HG03558 (cell line): ENCODE measurements at regions not wholly inside any gene's neighbourhood (a gene's known extent, or its start where the extent isn't known, plus 50 kb on each side); places are given as distances from the start of the nearest gene placed in this dataset.

Experiments used
- ATAC-seq: cut with Tn5 transposase; IDR thresholded peaks from one replicate; pipeline ENCODE4 v1.9.1; 2021; ENCODE audit warnings: moderate number of reproducible peaks; ENCODE audit not compliant: unreplicated experiment; ENCODE audit errors: extremely low read depth

GRCh38 chr3:124172816-124173215 lies 180.9 kb upstream of the ROPN1 start:
- no peak for ATAC-seq

- no peak for ATAC-seq
Measured at GRCh38 chr3:124174476-124174875, 182.6 kb upstream of the ROPN1 start.

GRCh38 chr3:124174910-124175874 lies 183.3 kb upstream of the ROPN1 start:
- ATAC-seq, result no peak

- no peak for ATAC-seq
Measured at GRCh38 chr3:124177071-124177470, 185.1 kb upstream of the ROPN1 start.

GRCh38 chr3:124178531-124178930 lies 186.6 kb upstream of the ROPN1 start:
- no peak for ATAC-seq

GRCh38 chr3:124200407-124200806 lies 208.5 kb upstream of the ROPN1 start:
- no peak for ATAC-seq

- no peak for ATAC-seq
Measured at GRCh38 chr3:124201226-124201625, 209.3 kb upstream of the ROPN1 start.

- ATAC-seq, result no peak
Measured at GRCh38 chr3:124201786-124202185, 209.9 kb upstream of the ROPN1 start.

- no peak for ATAC-seq
Measured at GRCh38 chr3:124202754-124203153, 210.8 kb upstream of the ROPN1 start.

- ATAC-seq, result no peak
Measured at GRCh38 chr3:124203292-124203691, 211.4 kb upstream of the ROPN1 start.

GRCh38 chr3:124206225-124207055 lies 214.5 kb upstream of the ROPN1 start:
- ATAC-seq, result no peak

- ATAC-seq, result no peak
Measured at GRCh38 chr3:124207077-124207476, 215.2 kb upstream of the ROPN1 start.

- ATAC-seq, result peak; percentile 88
Measured at GRCh38 chr3:124207873-124208485, 216.1 kb upstream of the ROPN1 start.

GRCh38 chr3:124209426-124209825 lies 217.5 kb upstream of the ROPN1 start:
- no peak for ATAC-seq

GRCh38 chr3:124210899-124211298 lies 219.0 kb upstream of the ROPN1 start:
- ATAC-seq, result no peak

- no peak for ATAC-seq
Measured at GRCh38 chr3:124213641-124214040, 221.7 kb upstream of the ROPN1 start.

GRCh38 chr3:124217542-124217941 lies 225.6 kb upstream of the ROPN1 start:
- ATAC-seq, result no peak

- no peak for ATAC-seq
Measured at GRCh38 chr3:124221422-124221821, 229.5 kb upstream of the ROPN1 start.

GRCh38 chr3:124223853-124224252 lies 231.9 kb upstream of the ROPN1 start:
- ATAC-seq, result no peak

- ATAC-seq, result no peak
Measured at GRCh38 chr3:124227150-124227630, 235.3 kb upstream of the ROPN1 start.

- ATAC-seq, result no peak
Measured at GRCh38 chr3:124229420-124229819, 237.5 kb upstream of the ROPN1 start.
